GOT3 (cell line): ENCODE measurements at regions not wholly inside any gene's neighbourhood (a gene's known extent, or its start where the extent isn't known, plus 50 kb on each side); places are given as distances from the start of the nearest gene placed in this dataset.
A peak's percentile ranks its signal among the peaks of the same experiment; 100 is the strongest.
"Not testable (repeated sequence)": the region's sequence is repeated elsewhere in the genome, so short reads cannot be mapped to it uniquely, and the experiment has no call there.

Experiments used
- DNase-seq: peaks from one replicate; lab custom pipeline; 2025; ENCODE audit warnings: mixed read lengths; lab: John Stamatoyannopoulos, UW

- DNase-seq = peak; percentile 28
Measured at GRCh38 chr5:125412561-125413495, 666.4 kb upstream of the ZNF608 start.

- no peak for DNase-seq
Measured at GRCh38 chr5:125413496-125414274, 667.2 kb upstream of the ZNF608 start.

- DNase-seq = no peak
Measured at GRCh38 chr5:125415126-125415525, 668.7 kb upstream of the ZNF608 start.

GRCh38 chr5:125416055-125416454 lies 669.6 kb upstream of the ZNF608 start:
- no peak for DNase-seq

- DNase-seq = no peak
Measured at GRCh38 chr5:125421006-125421405, 674.6 kb upstream of the ZNF608 start.

GRCh38 chr5:125422342-125422741 lies 675.9 kb upstream of the ZNF608 start:
- no peak for DNase-seq

- DNase-seq = no peak
Measured at GRCh38 chr5:125424402-125425141, 678.1 kb upstream of the ZNF608 start.

- DNase-seq = no peak
Measured at GRCh38 chr5:125429498-125429897, 683.1 kb upstream of the ZNF608 start.

- no peak for DNase-seq
Measured at GRCh38 chr5:125433457-125433856, 687.0 kb upstream of the ZNF608 start.

- no peak for DNase-seq
Measured at GRCh38 chr5:125439243-125439642, 692.8 kb upstream of the ZNF608 start.

GRCh38 chr5:125440905-125441304 lies 694.5 kb upstream of the ZNF608 start:
- no peak for DNase-seq

- no peak for DNase-seq
Measured at GRCh38 chr5:125446986-125447385, 700.5 kb upstream of the ZNF608 start.

- no peak for DNase-seq
Measured at GRCh38 chr5:125450771-125451170, 704.3 kb upstream of the ZNF608 start.

GRCh38 chr5:125451622-125452021 lies 705.2 kb upstream of the ZNF608 start:
- DNase-seq = no peak

GRCh38 chr5:125452991-125453390 lies 706.6 kb upstream of the ZNF608 start:
- DNase-seq = no peak

- no peak for DNase-seq
Measured at GRCh38 chr5:125455041-125455440, 708.6 kb upstream of the ZNF608 start.

GRCh38 chr5:125456005-125456404 lies 709.6 kb upstream of the ZNF608 start:
- DNase-seq = not testable (repeated sequence)

- DNase-seq = no peak
Measured at GRCh38 chr5:125457617-125458016, 711.2 kb upstream of the ZNF608 start.

GRCh38 chr5:125458949-125459348 lies 712.5 kb upstream of the ZNF608 start:
- not testable (repeated sequence) for DNase-seq

GRCh38 chr5:125461641-125462072 lies 715.2 kb upstream of the ZNF608 start:
- no peak for DNase-seq

- no peak for DNase-seq
Measured at GRCh38 chr5:125463466-125464092, 717.1 kb upstream of the ZNF608 start.
